ENCODE measurements at regions not wholly inside any gene's neighbourhood (a gene's known extent, or its start where the extent isn't known, plus 50 kb on each side); places are given as distances from the start of the nearest gene placed in this dataset.
"Not testable (repeated sequence)": the region's sequence is repeated elsewhere in the genome, so short reads cannot be mapped to it uniquely, and the experiment has no call there.

- Histone ChIP-seq H3K9me3 (no peaks in the 10 kb centered on the region), H3K36me3 (no peaks in the 10 kb centered on the region), H3K4me3 (no peak overlapping the region), H3K27me3 (no peaks in the 10 kb centered on the region)
- no peak for DNase-seq
Measured at GRCh38 chr6:137664183-137664582, 170.0 kb upstream of the OLIG3 start.

DNA sequence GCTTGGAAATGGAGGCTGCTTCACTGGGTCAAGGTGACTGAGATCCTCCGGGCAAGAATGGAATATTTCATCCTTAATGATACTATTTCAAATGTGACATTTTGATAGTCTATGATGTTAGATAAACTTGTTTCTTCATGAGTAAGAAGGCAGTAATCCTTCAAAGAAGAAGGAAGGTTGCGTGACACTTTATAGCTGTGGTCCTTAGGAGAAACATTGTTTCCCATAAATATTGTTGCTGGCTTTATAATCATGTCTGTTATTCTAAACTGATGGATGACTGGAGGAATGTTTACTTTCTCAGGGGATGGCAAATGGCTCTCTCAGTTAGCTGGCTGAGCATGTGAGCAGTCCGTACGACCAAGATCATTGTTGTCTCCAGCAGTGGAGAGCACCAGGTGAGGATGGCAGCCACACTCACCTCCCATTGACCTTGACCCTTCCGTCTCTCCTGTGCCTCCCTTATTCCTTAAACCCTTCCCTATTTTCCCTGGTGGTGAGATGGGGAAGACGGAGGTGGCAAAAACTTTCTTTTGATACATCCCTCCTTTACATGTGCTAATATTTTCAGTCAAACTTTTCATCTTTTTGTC lies 171.2 kb upstream of the OLIG3 start:
- Histone ChIP-seq H3K27me3 (no peaks in the 10 kb centered on the region), H3K36me3 (no peaks in the 10 kb centered on the region), H3K4me3 (no peak overlapping the region), H3K9me3 (no peaks in the 10 kb centered on the region)
- no peak for DNase-seq

- H3K27me3 ChIP-seq: no peaks in the 10 kb centered on the region
Measured at GRCh38 chr6:137666202-137666774, 172.1 kb upstream of the OLIG3 start.

GRCh38 chr6:137673603-137674002 lies 179.4 kb upstream of the OLIG3 start:
- no peak overlapping the region for H3K4me3 ChIP-seq
- H3K9me3 ChIP-seq: no peaks in the 10 kb centered on the region
- no peaks in the 10 kb centered on the region for H3K27me3 ChIP-seq
- H3K36me3 ChIP-seq: no peaks in the 10 kb centered on the region
- DNase-seq: no peak

More at GRCh38 chr6:137666202-137666774, 172.1 kb upstream of the OLIG3 start:
- no peaks in the 10 kb centered on the region for H3K9me3 ChIP-seq
- no peak for DNase-seq
- H3K36me3 ChIP-seq: no peaks in the 10 kb centered on the region
- no peak overlapping the region for H3K4me3 ChIP-seq

DNA sequence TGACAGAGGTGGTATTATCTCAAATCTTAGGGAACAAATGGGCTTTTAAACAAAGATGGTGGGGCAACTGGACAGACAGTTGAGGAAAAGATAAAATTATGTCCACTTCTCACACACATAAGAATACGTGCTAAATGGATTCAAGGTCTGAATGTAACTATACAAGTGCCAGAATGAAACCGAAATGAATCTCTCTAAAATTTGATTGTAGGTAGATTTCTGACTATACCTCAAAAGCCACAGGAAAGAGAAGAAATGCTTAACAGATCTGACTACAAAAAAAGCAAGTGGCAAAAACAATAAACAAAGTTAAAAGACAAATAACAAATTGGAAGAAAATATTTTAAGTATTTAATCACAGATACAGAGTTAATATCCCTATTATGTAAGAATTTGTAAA lies 182.7 kb upstream of the OLIG3 start:
- Histone ChIP-seq H3K4me3 (no peak overlapping the region), H3K9me3 (no peaks in the 10 kb centered on the region), H3K36me3 (no peaks in the 10 kb centered on the region), H3K27me3 (no peaks in the 10 kb centered on the region)
- no peak for DNase-seq

GRCh38 chr6:137677709-137678108 lies 183.5 kb upstream of the OLIG3 start:
- Histone ChIP-seq H3K27me3 (no peaks in the 10 kb centered on the region), H3K4me3 (no peak overlapping the region), H3K9me3 (no peaks in the 10 kb centered on the region), H3K36me3 (no peaks in the 10 kb centered on the region)
- DNase-seq: no peak

DNA sequence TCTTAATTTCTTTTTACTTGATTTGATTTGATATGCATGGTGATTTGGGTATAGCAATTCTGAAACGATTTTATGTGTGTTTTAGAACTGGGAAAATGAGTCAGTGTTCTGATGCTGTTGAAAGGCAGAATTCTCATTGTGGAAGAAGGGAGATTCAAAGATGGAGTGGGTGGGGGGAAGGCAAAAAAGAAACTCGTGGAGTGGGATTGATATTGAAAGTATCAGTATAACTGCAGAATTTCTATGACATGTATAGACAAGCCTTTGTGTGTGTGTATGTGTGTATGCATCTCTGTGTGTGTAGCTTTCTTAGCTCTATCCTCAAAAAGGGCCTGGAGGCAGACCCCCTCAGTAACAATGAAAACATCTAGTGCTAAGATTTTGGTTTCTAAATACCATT lies 184.3 kb upstream of the OLIG3 start:
- no peaks in the 10 kb centered on the region for H3K27me3 ChIP-seq
- no peaks in the 10 kb centered on the region for H3K36me3 ChIP-seq
- no peak overlapping the region for H3K4me3 ChIP-seq
- DNase-seq: no peak
- H3K9me3 ChIP-seq: no peaks in the 10 kb centered on the region

DNA sequence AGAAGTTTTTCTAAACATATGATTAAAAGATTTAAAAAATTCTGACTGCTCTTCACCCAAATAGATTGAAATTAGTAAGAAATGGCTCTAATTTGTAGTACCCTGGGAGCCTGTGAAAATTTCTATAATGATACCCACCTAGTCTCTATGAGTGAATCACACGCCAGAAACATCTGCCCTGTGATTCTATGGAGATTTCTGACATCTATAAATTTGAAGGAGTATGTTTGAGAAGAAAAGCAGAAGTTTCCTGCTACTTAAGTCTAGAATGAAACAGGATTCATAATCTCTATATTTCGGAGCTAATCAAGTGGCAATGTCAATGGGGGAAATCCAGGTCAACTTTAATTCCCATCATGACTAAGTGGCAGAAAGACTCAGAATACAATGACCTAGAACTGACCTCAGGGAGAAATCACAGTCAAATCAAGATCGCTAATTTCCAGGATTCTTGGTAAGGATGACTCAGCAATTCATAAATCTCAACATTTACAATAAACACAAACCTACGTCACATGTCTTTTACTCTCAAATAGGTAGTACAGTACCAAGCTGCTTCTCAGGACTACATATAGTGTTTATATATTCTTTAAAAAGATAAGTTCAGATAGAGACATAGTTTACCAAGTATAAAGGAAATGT lies 186.2 kb upstream of the TNFAIP3 start:
- no peak for DNase-seq
- no peaks in the 10 kb centered on the region for H3K27me3 ChIP-seq
- no peaks in the 10 kb centered on the region for H3K36me3 ChIP-seq
- no peak overlapping the region for H3K4me3 ChIP-seq
- H3K9me3 ChIP-seq: no peaks in the 10 kb centered on the region

DNA sequence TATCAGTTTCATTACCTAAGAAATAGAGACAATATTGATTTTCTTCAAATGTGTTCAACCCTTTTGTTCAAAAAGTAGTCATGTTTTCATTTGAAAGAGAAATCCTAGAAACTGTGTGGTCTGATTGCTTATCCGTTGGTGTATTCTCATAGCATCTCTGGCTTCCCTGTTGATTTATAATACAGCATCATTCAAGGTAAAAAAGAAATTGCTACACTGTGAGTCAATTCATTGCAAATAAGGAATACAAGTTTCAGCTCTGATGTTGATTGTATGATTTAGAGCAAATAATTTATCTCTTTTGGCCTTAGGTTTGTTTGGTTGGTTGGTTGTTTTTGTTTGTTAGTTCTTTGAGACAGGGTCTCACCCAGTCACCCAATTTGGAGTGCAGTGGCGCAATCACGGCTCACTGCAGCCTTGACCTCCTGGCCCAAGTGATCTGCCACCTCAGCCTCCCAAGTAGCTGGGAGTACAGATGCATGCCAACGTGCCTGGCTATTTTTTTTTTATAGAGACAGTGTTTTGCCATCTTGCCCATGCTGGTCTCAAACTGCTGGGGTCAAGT lies 185.5 kb upstream of the TNFAIP3 start:
- DNase-seq: no peak
- Histone ChIP-seq H3K27me3 (no peaks in the 10 kb centered on the region), H3K9me3 (no peaks in the 10 kb centered on the region), H3K36me3 (no peaks in the 10 kb centered on the region), H3K4me3 (no peak overlapping the region)

DNA sequence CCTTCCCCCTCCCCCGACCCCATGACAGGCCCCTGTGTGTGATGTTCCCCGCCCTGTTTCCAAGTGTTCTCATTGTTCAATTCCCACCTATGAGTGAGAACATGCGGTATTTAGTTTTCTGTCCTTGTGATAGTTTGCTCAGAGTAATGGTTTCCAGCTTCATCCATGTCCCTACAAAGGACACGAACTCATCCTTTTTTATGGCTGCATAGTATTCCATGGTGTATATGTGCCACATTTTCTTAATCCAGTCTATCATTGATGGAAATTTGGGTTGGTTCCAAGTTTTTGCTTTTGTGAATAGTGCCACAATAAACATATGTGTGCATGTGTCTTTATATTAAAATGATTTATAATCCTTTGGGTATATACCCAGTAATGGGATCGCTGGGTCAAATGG lies 184.4 kb upstream of the TNFAIP3 start:
- not testable (repeated sequence) for H3K9me3 ChIP-seq, DNase-seq, H3K27me3 ChIP-seq, H3K4me3 ChIP-seq, H3K36me3 ChIP-seq

DNA sequence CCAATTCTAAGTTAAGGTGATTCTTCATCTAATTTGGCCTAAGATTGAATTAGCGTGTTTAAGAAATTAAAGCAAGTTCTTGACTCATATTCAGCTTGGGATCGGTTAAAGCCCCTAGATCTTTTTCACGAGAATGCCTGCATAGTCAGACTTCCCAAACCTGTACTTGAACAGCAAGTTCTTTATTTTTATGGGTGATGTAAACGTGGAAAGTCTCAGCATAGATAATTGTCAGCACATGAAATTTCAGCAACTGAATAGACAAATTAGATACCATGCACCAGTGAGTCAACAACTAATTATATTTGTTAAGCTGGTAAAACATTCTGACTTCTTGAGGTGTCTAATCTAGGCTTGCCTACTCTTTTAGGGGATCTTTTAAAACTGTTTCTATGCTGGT lies 183.1 kb upstream of the TNFAIP3 start:
- Histone ChIP-seq H3K4me3 (no peak overlapping the region), H3K9me3 (no peaks in the 10 kb centered on the region), H3K36me3 (no peaks in the 10 kb centered on the region), H3K27me3 (no peaks in the 10 kb centered on the region)
- DNase-seq: no peak

DNA sequence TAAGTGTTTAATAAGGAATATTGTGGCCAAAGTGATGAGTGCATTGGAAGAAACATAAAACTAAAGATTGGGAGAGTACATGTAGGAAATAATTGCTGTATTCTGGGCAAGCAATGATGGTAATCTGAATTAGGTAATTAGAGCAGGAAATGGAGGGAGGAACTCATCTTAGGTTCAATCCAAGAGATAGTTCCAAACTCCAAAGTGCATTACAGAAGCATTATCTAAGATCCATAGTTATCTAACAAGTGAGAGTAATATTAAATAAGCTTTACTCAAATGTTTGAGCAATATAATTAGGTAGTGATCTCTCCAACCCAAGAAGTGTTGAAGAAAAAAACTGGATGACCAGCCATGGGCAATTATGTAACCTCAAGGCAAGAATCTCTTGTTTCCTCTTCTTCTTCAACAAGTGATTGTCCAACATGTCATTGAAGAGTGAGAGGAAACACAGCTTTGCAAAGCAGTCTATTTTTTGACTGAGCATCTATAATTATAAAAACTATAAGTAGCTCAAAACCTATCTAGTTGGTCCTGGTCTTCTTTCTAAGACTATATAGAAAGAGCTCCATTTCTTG lies 181.2 kb upstream of the TNFAIP3 start:
- DNase-seq: no peak
- Histone ChIP-seq H3K36me3 (no peaks in the 10 kb centered on the region), H3K9me3 (no peaks in the 10 kb centered on the region), H3K27me3 (no peaks in the 10 kb centered on the region), H3K4me3 (no peak overlapping the region)

- no peaks in the 10 kb centered on the region for H3K36me3 ChIP-seq
- no peak for DNase-seq
Measured at GRCh38 chr6:137687818-137688217, 179.2 kb upstream of the TNFAIP3 start.

GRCh38 chr6:137688230-137688971 lies 178.7 kb upstream of the TNFAIP3 start:
- Histone ChIP-seq H3K4me3 (no peak overlapping the region), H3K27me3 (no peaks in the 10 kb centered on the region), H3K9me3 (no peaks in the 10 kb centered on the region), H3K36me3 (no peaks in the 10 kb centered on the region)
- DNase-seq: no peak

More at GRCh38 chr6:137687818-137688217, 179.2 kb upstream of the TNFAIP3 start:
- Histone ChIP-seq H3K4me3 (no peak overlapping the region), H3K9me3 (no peaks in the 10 kb centered on the region), H3K27me3 (no peaks in the 10 kb centered on the region)

DNA sequence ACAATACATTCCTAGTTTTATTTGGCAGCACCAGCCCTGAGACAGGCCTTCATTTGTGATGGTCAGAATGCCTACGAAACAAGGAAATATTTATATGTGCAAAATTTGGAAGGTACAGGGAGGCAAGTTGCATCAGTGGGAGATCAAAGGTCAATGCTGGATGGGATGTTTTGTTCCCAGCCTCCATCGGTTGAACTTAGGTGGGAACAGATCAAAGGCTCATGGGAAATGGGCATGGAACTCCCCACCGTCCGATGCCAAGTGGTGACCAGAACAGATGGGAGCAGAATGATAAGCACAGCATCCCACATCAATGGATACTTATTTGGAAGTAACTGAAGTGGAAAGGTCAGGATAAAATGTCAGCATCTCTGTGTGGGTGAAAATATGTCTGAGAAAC lies 177.7 kb upstream of the TNFAIP3 start:
- Histone ChIP-seq H3K27me3 (no peaks in the 10 kb centered on the region), H3K36me3 (no peaks in the 10 kb centered on the region), H3K9me3 (no peaks in the 10 kb centered on the region), H3K4me3 (no peak overlapping the region)
- DNase-seq: no peak

DNA sequence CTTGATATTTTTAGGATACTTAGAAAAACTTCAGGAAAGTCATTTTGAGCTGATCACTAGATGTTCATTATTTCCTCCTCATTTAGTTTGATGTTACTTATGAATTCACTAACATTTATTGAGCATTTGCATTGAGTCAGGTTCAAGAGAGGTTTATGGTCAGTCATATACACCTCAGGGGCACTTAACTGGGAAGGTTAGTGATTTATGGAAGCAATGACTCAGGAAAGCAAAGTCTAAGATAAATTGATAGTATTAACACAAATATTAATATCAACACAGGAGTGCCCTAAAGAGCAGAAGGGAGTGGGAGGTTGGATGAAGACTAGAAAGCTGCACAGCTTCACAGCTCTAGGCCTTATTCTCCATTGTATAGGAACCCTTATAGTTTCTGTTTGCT lies 177.0 kb upstream of the TNFAIP3 start:
- DNase-seq: no peak
- no peaks in the 10 kb centered on the region for H3K9me3 ChIP-seq
- no peaks in the 10 kb centered on the region for H3K36me3 ChIP-seq
- H3K4me3 ChIP-seq: no peak overlapping the region
- no peaks in the 10 kb centered on the region for H3K27me3 ChIP-seq

DNA sequence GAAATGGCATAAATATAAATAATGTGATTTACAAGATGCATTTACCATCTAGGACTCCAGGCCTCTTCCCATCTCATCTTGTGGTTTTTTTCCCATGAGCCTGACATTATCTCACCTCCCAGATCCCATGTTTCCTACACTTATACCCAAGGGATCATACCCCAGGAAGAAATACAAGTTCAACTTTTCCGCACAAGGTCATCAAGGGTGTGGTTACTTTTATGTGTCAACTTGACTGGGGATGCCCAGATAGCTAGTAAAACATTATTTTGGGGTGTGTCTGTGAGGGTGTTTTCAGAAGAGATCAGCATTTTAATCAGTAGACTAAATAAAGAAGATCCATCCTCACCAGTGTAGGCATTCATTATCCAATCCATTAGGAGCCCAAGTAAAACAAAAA lies 176.3 kb upstream of the TNFAIP3 start:
- no peaks in the 10 kb centered on the region for H3K27me3 ChIP-seq
- no peaks in the 10 kb centered on the region for H3K9me3 ChIP-seq
- H3K36me3 ChIP-seq: no peaks in the 10 kb centered on the region
- no peak for DNase-seq
- no peak overlapping the region for H3K4me3 ChIP-seq

Measured in MG63 (cell line).